Psoas muscle (tissue), 7 donors: ENCODE measurements at regions not wholly inside any gene's neighbourhood (a gene's known extent, or its start where the extent isn't known, plus 50 kb on each side); places are given as distances from the start of the nearest gene placed in this dataset.
"Not testable (repeated sequence)": the region's sequence is repeated elsewhere in the genome, so short reads cannot be mapped to it uniquely, and the experiment has no call there.

Source experiments
- ATAC-seq, 4 donors: fragments of 200-7000 bp; cut with Tn5 transposase; one replicate each; pipeline ENCODE4 v1.9.1; 2020; ENCODE audit warnings: moderate library complexity in 3 of 4, mild to moderate bottlenecking in 2 of 4
- DNase-seq, 2 donors: peaks; one replicate each; pipeline ENCODE4 v3.0.0-alpha.2; 2020
- H3K27ac ChIP-seq: fragments of 200-600 bp; one replicate; pipeline ENCODE4 v1.8.0; 2022
- H3K27me3 ChIP-seq, 3 donors: fragments of 200-600 bp in 1 of 3; one replicate each; pipeline versions ENCODE4 v1.6.1 to v1.8.0; 2013 to 2022; ENCODE audit warnings: low read length in 2 of 3, mild to moderate bottlenecking in 2 of 3, moderate library complexity in 1 of 3; ENCODE audit not compliant: insufficient read depth in 3 of 3
- H3K36me3 ChIP-seq, 2 donors: fragments of 200-600 bp in 1 of 2; one replicate each; pipeline versions ENCODE4 v1.6.1 to v1.8.0; 2013 to 2022; ENCODE audit warnings: low read depth in 1 of 2, mild to moderate bottlenecking in 1 of 2, moderate library complexity in 1 of 2; ENCODE audit not compliant: insufficient read depth in 1 of 2
- H3K4me1 ChIP-seq: fragments of 200-600 bp; one replicate; pipeline ENCODE4 v1.8.0; 2022
- H3K4me3 ChIP-seq: fragments of 200-600 bp; one replicate; pipeline ENCODE4 v1.8.0; 2022; ENCODE audit warnings: mild to moderate bottlenecking
- H3K9me3 ChIP-seq: fragments of 200-600 bp; one replicate; pipeline ENCODE4 v1.8.0; 2022
- WGBS, 3 donors: extraction: QIAGEN DNeasy Blood & Tissue Kit; methylation state at CpG; one replicate each; pipeline versions ENCODE4 v1.1.6 to v1.1.7; 2013; 5-methylcytosine and 5-hydroxymethylcytosine counted together
- intact Hi-C, 2 donors: fragments of 100-400 bp; cut with DNase I; formaldehyde crosslinking; loops; one replicate each; pipeline versions ENCODE4 v1.11.0 to v1.14.2; 2022
- TF ChIP-seq, protein P1 (sequence below): fragments of 200-600 bp; IDR thresholded peaks from one replicate; pipeline ENCODE4 v1.8.0; 2022; ENCODE audit warnings: antibody characterized with exemption
- donor health status: healthy with polysubstance abuse.
- donor health status: DM: no; HTN: no; CAD: no; lungs with moderate emphysema.
- donor health status: Bipolar disorder and iron deficiency.
- donor health status: healthy.
- donor health status: DM: yes; HTN: yes; CAD: no.
- donor health status: DM: no; HTN: no; CAD: no.
- donor health status: DM: yes; HTN: yes; CAD: no.

DNA sequence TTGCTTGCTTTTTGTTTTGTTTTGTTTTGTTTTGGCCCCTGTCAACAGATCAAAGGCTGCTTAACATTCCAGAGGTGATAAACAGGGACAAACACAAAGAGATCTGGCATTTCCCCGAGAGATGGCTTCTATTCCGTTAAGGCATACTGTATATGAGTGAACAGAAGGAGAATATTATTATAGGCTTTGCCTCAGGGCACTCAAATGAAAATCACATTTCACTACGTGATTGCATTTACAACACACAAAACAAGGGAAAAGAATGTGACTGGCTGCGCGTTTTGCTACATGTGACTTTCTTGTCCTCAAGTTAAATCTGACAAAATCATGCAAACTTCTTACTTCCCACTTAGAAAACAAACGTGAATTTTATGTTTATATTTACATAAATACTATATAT lies 1037.9 kb upstream of the DDX18 start:
- WGBS, 3 donors: 79 to 82% (median 80%) methylated on average over 6 of the region's 6 CpGs
- intact Hi-C loops: no loop called here
- Histone ChIP-seq H3K4me1 (no peaks in the 10 kb centered on the region), H3K27ac (no peak overlapping the region), H3K9me3 (no peaks in the 10 kb centered on the region), H3K4me3 (no peak overlapping the region), H3K36me3 (no peaks in the 10 kb centered on the region), H3K27me3 (no peaks in the 10 kb centered on the region)
- TF ChIP-seq, protein P1, sequence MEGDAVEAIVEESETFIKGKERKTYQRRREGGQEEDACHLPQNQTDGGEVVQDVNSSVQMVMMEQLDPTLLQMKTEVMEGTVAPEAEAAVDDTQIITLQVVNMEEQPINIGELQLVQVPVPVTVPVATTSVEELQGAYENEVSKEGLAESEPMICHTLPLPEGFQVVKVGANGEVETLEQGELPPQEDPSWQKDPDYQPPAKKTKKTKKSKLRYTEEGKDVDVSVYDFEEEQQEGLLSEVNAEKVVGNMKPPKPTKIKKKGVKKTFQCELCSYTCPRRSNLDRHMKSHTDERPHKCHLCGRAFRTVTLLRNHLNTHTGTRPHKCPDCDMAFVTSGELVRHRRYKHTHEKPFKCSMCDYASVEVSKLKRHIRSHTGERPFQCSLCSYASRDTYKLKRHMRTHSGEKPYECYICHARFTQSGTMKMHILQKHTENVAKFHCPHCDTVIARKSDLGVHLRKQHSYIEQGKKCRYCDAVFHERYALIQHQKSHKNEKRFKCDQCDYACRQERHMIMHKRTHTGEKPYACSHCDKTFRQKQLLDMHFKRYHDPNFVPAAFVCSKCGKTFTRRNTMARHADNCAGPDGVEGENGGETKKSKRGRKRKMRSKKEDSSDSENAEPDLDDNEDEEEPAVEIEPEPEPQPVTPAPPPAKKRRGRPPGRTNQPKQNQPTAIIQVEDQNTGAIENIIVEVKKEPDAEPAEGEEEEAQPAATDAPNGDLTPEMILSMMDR: no peak
- no peak for ATAC-seq
- no peak for DNase-seq

DNA sequence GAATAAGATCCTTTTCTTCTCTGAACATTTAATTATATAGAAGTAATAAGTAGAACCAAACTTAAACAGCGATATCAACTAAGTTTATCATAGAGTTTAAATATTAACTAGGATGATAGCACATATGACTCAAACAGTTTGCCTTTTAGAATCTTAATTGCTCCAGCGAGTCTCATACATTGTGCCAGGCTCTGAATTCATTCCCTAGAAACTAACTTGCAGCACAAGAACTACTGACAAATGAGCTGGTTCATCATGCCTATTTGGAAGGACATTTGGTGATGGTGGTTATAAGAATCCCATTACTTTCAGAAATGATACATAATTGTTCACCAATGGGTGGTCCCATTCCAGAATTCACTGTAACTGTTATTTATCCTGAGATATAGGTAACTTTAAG lies 1026.6 kb upstream of the DDX18 start:
- TF ChIP-seq, protein P1: no peak
- no peak for DNase-seq
- H3K27me3 ChIP-seq: no peaks in the 10 kb centered on the region
- H3K27ac ChIP-seq: no peak overlapping the region
- intact Hi-C loops: no loop called here
- H3K4me3 ChIP-seq: no peak overlapping the region
- 83 to 89% (median 88%) methylated on average over 2 of the region's 2 CpGs for WGBS, 3 donors
- ATAC-seq: no peak
- H3K36me3 ChIP-seq: no peaks in the 10 kb centered on the region
- no peaks in the 10 kb centered on the region for H3K9me3 ChIP-seq
- no peaks in the 10 kb centered on the region for H3K4me1 ChIP-seq

DNA sequence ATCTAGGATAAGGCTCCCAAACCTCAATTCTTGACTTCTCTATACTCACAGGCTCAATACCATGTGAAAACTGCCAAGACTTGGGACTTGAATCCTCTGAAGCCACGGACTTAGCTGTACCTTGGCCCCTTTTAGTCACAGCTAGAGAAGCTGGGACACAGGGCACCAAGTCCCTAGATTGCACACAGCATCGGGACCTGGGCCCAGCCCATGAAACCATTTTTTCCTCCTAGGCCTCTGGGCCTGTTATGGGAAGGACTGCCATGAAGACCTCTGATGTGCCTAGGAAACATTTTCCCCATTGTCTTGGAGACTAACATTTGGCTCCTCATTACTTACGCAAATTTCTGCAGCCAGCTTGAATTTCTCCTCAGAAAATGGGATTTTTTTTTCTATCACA lies 1011.8 kb upstream of the DDX18 start:
- 63 to 70% (median 67%) methylated on average over 3 of the region's 3 CpGs for WGBS, 3 donors
- intact Hi-C loops: no loop called here
- Histone ChIP-seq H3K27me3 (no peaks in the 10 kb centered on the region), H3K4me3 (no peak overlapping the region), H3K9me3 (peaks cover 7% of the 10 kb centered on the region), H3K27ac (no peak overlapping the region), H3K4me1 (no peaks in the 10 kb centered on the region), H3K36me3 (no peaks in the 10 kb centered on the region)
- TF ChIP-seq, protein P1: no peak
- ATAC-seq (no peak), DNase-seq (no peak)

DNA sequence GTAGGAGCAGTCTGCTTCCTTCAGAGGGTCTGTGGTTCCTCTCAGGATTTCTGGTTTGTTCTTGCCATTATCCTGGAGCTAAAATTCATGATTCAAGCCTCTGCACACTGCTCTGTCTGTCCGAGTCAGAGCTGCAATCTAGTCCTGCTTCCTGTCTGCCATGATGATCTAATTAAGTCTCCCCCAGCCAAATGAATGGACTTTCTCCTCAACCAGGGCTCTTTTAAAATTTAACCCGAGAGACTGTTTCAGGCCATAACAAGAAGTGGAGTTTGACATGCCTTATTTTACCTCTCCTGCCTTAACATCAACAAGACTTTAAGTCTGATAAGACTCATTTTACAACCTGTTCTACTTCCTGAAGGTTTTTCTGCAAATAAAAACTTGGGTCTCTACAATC lies 1009.6 kb upstream of the DDX18 start:
- no peaks in the 10 kb centered on the region for H3K4me1 ChIP-seq
- ATAC-seq (no peak), DNase-seq (no peak)
- 60 to 62% (median 60%) methylated on average over 2 of the region's 2 CpGs for WGBS, 3 donors
- H3K9me3 ChIP-seq: peaks cover 7% of the 10 kb centered on the region
- no peak overlapping the region for H3K27ac ChIP-seq
- TF ChIP-seq, protein P1: no peak
- intact Hi-C loops: no loop called here
- H3K4me3 ChIP-seq: no peak overlapping the region
- H3K27me3 ChIP-seq: no peaks in the 10 kb centered on the region
- H3K36me3 ChIP-seq: no peaks in the 10 kb centered on the region

DNA sequence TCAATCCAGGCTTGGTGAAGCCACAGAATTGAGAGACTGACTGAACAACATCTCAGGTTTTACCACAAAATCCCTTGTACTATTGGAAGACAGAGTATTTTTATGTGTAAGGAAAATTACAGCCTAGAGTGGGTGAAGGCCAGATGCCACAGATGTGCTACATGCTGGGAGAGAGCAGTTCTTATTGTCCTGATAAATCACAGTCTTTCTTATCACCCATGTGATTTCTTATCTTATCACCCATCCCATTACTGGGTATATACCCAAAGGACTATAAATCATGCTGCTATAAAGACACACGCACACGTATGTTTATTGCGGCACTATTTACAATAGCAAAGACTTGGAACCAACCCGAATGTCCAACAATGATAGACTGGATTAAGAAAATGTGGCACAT lies 1008.0 kb upstream of the DDX18 start:
- H3K4me1 ChIP-seq, H3K9me3 ChIP-seq, ATAC-seq, intact Hi-C loops, H3K4me3 ChIP-seq, H3K27ac ChIP-seq, H3K36me3 ChIP-seq, H3K27me3 ChIP-seq, DNase-seq: not testable (repeated sequence)
- 87 to 95% (median 94%) methylated on average over 3 to 4 of the region's 4 CpGs for WGBS, 3 donors
